Sigmoid colon (tissue), 4 donors: ENCODE measurements at regions not wholly inside any gene's neighbourhood (a gene's known extent, or its start where the extent isn't known, plus 50 kb on each side); places are given as distances from the start of the nearest gene placed in this dataset.

Experiments
- CTCF ChIP-seq, 4 experiments: fragments of 450-650 bp in 3 of 4; fragments of 200-600 bp in 1 of 4; IDR thresholded peaks; one replicate each; pipeline ENCODE4 v1.5.1; 2016 to 2019; ENCODE audit warnings: antibody characterized with exemption in 4 of 4, mild to moderate bottlenecking in 3 of 4, moderate library complexity in 2 of 4
- POLR2A ChIP-seq, 2 donors: fragments of 450-650 bp; IDR thresholded peaks; one replicate each; pipeline ENCODE4 v1.6.1; 2016; ENCODE audit warnings: antibody characterized with exemption in 2 of 2, mild to moderate bottlenecking in 2 of 2, moderate library complexity in 2 of 2
- POLR2AphosphoS5 ChIP-seq, 4 donors: sonication (generic); formaldehyde crosslinking; IDR thresholded peaks; one replicate each; pipeline ENCODE4 v1.6.1; 2017; ENCODE audit warnings: antibody characterized with exemption in 4 of 4

- TF ChIP-seq CTCF (IDR thresholded peaks at IDR 0.05) (no peak), POLR2A (IDR thresholded peaks at IDR 0.05) (no peak), POLR2AphosphoS5 (IDR thresholded peaks at IDR 0.05) (no peak)
Observed at GRCh38 chr2:34480366-34480765, 881.3 kb upstream of the FAM98A start.
